AG04449 (cell line): ENCODE measurements at regions not wholly inside any gene's neighbourhood (a gene's known extent, or its start where the extent isn't known, plus 50 kb on each side); places are given as distances from the start of the nearest gene placed in this dataset.
"Not testable (repeated sequence)": the region's sequence is repeated elsewhere in the genome, so short reads cannot be mapped to it uniquely, and the experiment has no call there.

Experiments
- CTCF ChIA-PET: fragments of 350-600 bp; formaldehyde crosslinking; extraction: SDS; loops from one replicate; lab custom pipeline; 2021; ENCODE audit warnings: antibody characterized with exemption; lab: Yijun Ruan, JAX
- POLR2A ChIA-PET: fragments of 400-600, 350-600 bp; formaldehyde crosslinking; extraction: SDS; loops from one replicate; lab custom pipeline; 2020; ENCODE audit warnings: antibody characterized with exemption, inconsistent platforms; lab: Yijun Ruan, JAX
- DNase-seq: peaks from one replicate; pipeline ENCODE4 v3.0.0-alpha.2; 2010; ENCODE audit warnings: low read depth, low spot score
- H3K4me3 ChIP-seq: 2 replicates; pipeline ENCODE4 v1.5.1; 2011; ENCODE audit warnings: low read depth, mild to moderate bottlenecking, control low read depth, low read length
- CTCF ChIP-seq: IDR thresholded peaks from one replicate; pipeline ENCODE4 v1.5.1; 2011; ENCODE audit warnings: mild to moderate bottlenecking, moderate library complexity, low read length, control low read depth, inconsistent platforms; ENCODE audit not compliant: insufficient read depth; ENCODE audit errors: missing control alignments

GRCh38 chr3:86382556-86382955 lies 608.4 kb downstream of the VGLL3 start:
- CTCF ChIA-PET = no interaction called here
- DNase-seq = no peak
- POLR2A ChIA-PET = no interaction called here
- no peak for TF ChIP-seq CTCF
- H3K4me3 ChIP-seq = no peak overlapping the region

DNA sequence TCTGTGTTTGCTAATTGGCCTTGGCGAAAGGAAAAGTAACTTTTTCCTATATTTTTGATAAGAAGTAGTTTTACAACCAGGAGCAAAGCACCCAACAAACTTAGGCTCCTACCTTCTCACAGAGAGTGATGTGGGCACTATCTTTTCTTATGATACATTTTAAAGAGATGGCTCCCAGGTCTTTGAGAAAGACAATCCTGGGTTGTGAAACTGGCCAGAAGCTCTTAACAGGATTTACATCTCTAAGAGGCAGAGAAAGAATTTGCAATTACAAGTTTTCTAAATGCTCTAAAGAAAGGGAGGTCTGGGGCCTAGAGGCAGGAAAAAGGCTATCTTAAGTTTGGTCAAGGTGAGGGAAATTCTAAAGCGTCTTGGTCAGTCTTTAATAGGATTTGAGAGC lies 609.7 kb downstream of the VGLL3 start:
- CTCF ChIA-PET = no interaction called here
- TF ChIP-seq CTCF = no peak
- POLR2A ChIA-PET = no interaction called here
- no peak overlapping the region for H3K4me3 ChIP-seq
- no peak for DNase-seq

- no peak overlapping the region for H3K4me3 ChIP-seq
- CTCF ChIA-PET = no interaction called here
- TF ChIP-seq CTCF = no peak
- POLR2A ChIA-PET = no interaction called here
- DNase-seq = no peak
These were observed 611.7 kb downstream of the VGLL3 start for GRCh38 chr3:86379280-86379679.

GRCh38 chr3:86378829-86379228 lies 612.1 kb downstream of the VGLL3 start:
- DNase-seq = no peak
- TF ChIP-seq CTCF = no peak
- ChIA-PET CTCF (no interaction called here), POLR2A (no interaction called here)
- no peak overlapping the region for H3K4me3 ChIP-seq

DNA sequence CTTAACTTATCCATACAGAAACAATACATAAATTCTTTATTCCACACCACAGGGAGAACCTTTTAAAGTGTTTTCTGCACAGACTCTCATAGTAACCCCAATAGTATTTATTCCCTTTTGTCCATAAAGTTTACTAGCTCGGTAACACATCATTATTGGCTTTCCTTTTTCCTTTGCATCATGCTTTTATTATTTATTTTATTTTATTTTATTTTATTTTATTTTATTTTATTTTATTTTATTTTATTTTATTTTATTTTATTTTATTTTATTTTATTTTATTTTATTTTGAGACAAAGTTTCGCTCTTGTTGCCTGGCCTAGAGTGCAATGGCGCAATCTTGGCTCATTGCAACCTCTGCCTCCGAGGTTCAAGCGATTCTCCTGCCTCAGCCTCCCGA lies 655.4 kb downstream of the VGLL3 start:
- POLR2A ChIA-PET, DNase-seq, CTCF ChIA-PET, H3K4me3 ChIP-seq: not testable (repeated sequence)

GRCh38 chr3:86333636-86334035 lies 657.3 kb downstream of the VGLL3 start:
- H3K4me3 ChIP-seq = no peak overlapping the region
- CTCF ChIA-PET = no interaction called here
- no peak for DNase-seq
- TF ChIP-seq CTCF = no peak
- POLR2A ChIA-PET = no interaction called here

- no peak for DNase-seq
- no peak overlapping the region for H3K4me3 ChIP-seq
- TF ChIP-seq CTCF = no peak
- ChIA-PET CTCF (no interaction called here), POLR2A (no interaction called here)
These were observed 687.0 kb downstream of the VGLL3 start for GRCh38 chr3:86303935-86304334.
